Osteocyte (in vitro differentiated cells): ENCODE measurements at regions not wholly inside any gene's neighbourhood (a gene's known extent, or its start where the extent isn't known, plus 50 kb on each side); places are given as distances from the start of the nearest gene placed in this dataset.

Experiments used
- DNase-seq: peaks from one replicate; pipeline ENCODE4 v3.0.0; 2021; ENCODE audit warnings: mixed read lengths; ENCODE audit not compliant: unreplicated experiment; ENCODE audit errors: extremely low spot score
- H3K27ac Mint-ChIP-seq: one replicate; pipeline ENCODE4 v1.8.0; 2021; ENCODE audit warnings: mild to moderate bottlenecking, mixed read lengths; ENCODE audit not compliant: unreplicated experiment
- H3K27me3 Mint-ChIP-seq: one replicate; pipeline ENCODE4 v1.8.0; 2021; ENCODE audit warnings: mixed read lengths; ENCODE audit not compliant: unreplicated experiment
- H3K36me3 Mint-ChIP-seq: one replicate; pipeline ENCODE4 v1.8.0; 2021; ENCODE audit warnings: mixed read lengths; ENCODE audit not compliant: unreplicated experiment
- H3K4me1 Mint-ChIP-seq: one replicate; pipeline ENCODE4 v1.8.0; 2021; ENCODE audit warnings: mixed read lengths; ENCODE audit not compliant: unreplicated experiment
- H3K4me3 Mint-ChIP-seq: one replicate; pipeline ENCODE4 v1.8.0; 2021; ENCODE audit warnings: mild to moderate bottlenecking, moderate library complexity, mixed read lengths; ENCODE audit not compliant: unreplicated experiment
- H3K9me3 Mint-ChIP-seq: one replicate; pipeline ENCODE4 v1.8.0; 2021; ENCODE audit warnings: mixed read lengths; ENCODE audit not compliant: unreplicated experiment
- CTCF ChIP-seq: fragments of 200-600 bp; sonication (generic); IDR thresholded peaks from 2 replicates; pipeline ENCODE4 v1.5.0; 2021; ENCODE audit warnings: antibody characterized with exemption, mild to moderate bottlenecking, moderate library complexity

GRCh38 chr13:89932902-89933301 is 1414.6 kb upstream of the MIR17HG start:
- H3K4me3 Mint-ChIP-seq, result no peak overlapping the region
- no peak overlapping the region for H3K27ac Mint-ChIP-seq
- no peak for DNase-seq
- no peaks in the 10 kb centered on the region for H3K9me3 Mint-ChIP-seq
- H3K27me3 Mint-ChIP-seq, result no peaks in the 10 kb centered on the region
- H3K36me3 Mint-ChIP-seq, result no peaks in the 10 kb centered on the region
- TF ChIP-seq CTCF, result no peak
- H3K4me1 Mint-ChIP-seq, result peaks cover 2% of the 10 kb centered on the region

GRCh38 chr13:89936256-89936655 is 1411.2 kb upstream of the MIR17HG start:
- Mint-ChIP-seq H3K9me3 (no peaks in the 10 kb centered on the region), H3K27me3 (no peaks in the 10 kb centered on the region), H3K4me1 (no peaks in the 10 kb centered on the region), H3K27ac (no peak overlapping the region), H3K4me3 (no peak overlapping the region), H3K36me3 (peaks cover 2% of the 10 kb centered on the region)
- no peak for TF ChIP-seq CTCF
- DNase-seq, result no peak

GRCh38 chr13:89937420-89937819 is 1410.1 kb upstream of the MIR17HG start:
- no peaks in the 10 kb centered on the region for H3K27me3 Mint-ChIP-seq
- H3K27ac Mint-ChIP-seq, result no peak overlapping the region
- peaks cover 2% of the 10 kb centered on the region for H3K36me3 Mint-ChIP-seq
- no peak for TF ChIP-seq CTCF
- DNase-seq, result no peak
- H3K4me3 Mint-ChIP-seq, result no peak overlapping the region
- no peaks in the 10 kb centered on the region for H3K4me1 Mint-ChIP-seq
- H3K9me3 Mint-ChIP-seq, result no peaks in the 10 kb centered on the region

GRCh38 chr13:89940383-89940782 is 1407.1 kb upstream of the MIR17HG start:
- Mint-ChIP-seq H3K9me3 (no peaks in the 10 kb centered on the region), H3K27me3 (no peaks in the 10 kb centered on the region), H3K36me3 (peaks cover 2% of the 10 kb centered on the region), H3K4me1 (no peaks in the 10 kb centered on the region), H3K27ac (no peak overlapping the region), H3K4me3 (no peak overlapping the region)
- DNase-seq, result no peak
- no peak for TF ChIP-seq CTCF

- Mint-ChIP-seq H3K27me3 (no peaks in the 10 kb centered on the region), H3K36me3 (peaks cover 2% of the 10 kb centered on the region), H3K4me3 (no peak overlapping the region), H3K27ac (no peak overlapping the region), H3K4me1 (no peaks in the 10 kb centered on the region), H3K9me3 (peaks cover 5% of the 10 kb centered on the region)
- DNase-seq, result no peak
- no peak for TF ChIP-seq CTCF
These were observed 1404.3 kb upstream of the MIR17HG start for GRCh38 chr13:89943139-89943538.
